HG02623 (cell line): ENCODE measurements at regions not wholly inside any gene's neighbourhood (a gene's known extent, or its start where the extent isn't known, plus 50 kb on each side); places are given as distances from the start of the nearest gene placed in this dataset.

ENCODE experiments used
- ATAC-seq: cut with Tn5 transposase; IDR thresholded peaks from one replicate; pipeline ENCODE4 v1.9.1; 2021; ENCODE audit warnings: moderate library complexity; ENCODE audit not compliant: unreplicated experiment

DNA sequence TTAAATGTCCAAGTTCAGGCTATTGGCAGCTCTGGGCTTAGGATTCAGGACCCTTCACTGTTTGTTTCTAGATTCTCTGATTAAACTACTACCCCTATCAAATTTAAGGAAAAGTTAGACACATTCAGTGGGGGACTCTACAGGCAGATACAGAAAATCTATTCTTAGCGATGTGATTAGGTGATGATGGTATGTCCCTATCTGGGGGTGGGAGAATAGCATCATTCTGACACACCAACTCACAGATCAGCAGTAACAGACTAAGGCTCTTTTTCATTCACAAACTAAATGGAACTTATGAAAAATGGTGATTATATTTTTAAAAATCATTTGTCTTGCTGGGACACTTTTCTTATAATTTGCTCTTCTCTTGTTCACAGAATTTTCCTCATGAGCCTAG is 232.9 kb upstream of the CDH2 start:
- no peak for ATAC-seq

DNA sequence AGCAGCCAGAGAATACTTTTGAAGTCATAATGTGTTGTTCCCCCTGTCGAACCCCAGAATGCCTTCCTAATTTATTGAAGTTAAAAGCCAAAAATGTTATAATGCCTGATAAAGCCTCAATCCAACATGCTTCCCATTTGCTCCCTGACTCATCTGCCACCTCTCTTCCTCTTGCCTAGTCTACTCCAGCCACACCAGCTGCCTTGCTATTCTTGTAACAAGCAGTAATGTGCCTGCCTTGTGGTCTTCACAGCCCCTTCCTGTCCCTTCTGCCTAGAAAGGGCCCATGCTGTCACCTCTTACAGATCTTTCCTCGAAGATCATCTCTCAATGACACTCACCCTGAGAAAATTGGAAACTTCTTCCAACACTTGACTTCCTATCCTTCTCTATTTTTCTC is 231.6 kb upstream of the CDH2 start:
- no peak for ATAC-seq

DNA sequence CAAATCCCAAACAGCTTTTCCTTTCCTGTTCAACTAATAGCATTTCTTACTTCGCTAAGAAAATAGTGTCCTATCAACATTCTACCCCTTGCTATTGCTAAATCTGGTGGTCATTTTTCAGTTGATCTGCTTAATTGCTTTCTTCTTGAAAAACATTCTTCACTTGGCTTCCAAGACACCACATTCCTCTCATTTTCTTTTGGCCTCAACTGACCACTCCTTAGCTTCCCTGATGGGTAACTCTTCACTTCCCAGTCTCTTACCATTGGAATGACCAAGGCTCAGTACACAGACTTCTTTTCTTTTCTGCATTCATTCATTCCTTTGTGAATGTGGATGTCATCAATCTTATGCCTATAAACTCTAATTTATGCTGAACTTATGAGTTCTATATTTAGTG is 230.8 kb upstream of the CDH2 start:
- ATAC-seq: no peak

DNA sequence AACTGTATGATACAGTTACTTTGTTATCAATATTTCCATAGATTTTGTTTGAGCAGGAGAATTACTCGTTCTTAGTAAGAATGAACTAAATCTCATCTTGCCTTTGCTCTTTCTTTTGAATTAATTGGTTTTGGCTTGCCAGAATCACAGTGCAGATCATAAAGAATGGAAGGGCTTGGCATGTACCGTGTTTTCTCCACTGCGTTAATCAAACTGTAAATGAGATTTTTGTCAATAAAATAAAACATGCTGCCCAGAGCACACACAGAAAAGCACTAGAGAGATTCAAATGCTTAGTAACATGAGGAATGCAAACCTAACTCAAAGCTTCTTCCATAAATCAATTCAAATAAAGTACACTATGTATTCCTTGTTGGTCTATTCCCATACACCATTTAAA is 229.6 kb upstream of the CDH2 start:
- ATAC-seq: no peak

GRCh38 chr18:28404694-28405093 is 227.8 kb upstream of the CDH2 start:
- no peak for ATAC-seq

- no peak for ATAC-seq
Observed at GRCh38 chr18:28399781-28400362, 222.9 kb upstream of the CDH2 start.

DNA sequence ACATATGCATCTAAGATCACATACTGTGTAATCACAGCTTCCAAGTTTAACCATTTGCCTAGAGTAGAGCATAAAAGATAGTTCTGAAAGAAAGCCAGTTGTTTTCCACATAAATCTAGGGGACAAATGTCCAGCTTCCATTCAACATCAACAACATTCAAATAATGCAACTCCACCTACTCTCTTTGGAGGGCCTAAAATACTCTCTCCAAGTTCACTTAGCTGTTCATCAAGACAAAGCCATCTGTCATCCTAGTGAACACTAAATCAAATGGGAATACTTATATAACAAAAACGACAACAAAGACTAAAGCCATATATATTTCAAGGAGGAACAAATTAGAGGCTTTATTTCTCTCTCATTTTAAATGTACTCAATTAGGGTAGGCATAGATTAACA is 221.5 kb upstream of the CDH2 start:
- no peak for ATAC-seq

GRCh38 chr18:28390022-28390421 is 213.1 kb upstream of the CDH2 start:
- ATAC-seq: no peak

GRCh38 chr18:28382215-28382879 is 205.4 kb upstream of the CDH2 start:
- peak; percentile 40 for ATAC-seq

DNA sequence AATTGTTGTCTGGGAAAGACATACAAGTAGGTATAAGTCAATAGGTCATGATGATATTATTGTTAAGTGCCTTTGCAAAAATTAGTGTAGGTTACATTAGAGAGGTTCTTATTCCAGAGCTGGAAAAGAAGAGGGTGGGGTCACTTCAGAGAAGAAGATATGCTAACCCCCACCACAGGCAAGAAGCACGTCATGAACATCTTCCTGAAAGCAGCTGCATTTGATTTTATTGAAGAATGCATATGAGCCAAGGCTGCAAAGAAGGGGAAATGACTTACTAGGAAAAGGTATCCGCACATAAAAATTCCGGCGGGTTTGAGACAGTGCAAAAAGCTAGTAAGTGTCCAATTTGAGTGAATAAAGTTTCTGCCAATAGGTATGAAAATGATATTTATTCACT is 195.3 kb upstream of the CDH2 start:
- ATAC-seq: no peak

- ATAC-seq: no peak
Observed at GRCh38 chr18:28366676-28367075, 189.7 kb upstream of the CDH2 start.

DNA sequence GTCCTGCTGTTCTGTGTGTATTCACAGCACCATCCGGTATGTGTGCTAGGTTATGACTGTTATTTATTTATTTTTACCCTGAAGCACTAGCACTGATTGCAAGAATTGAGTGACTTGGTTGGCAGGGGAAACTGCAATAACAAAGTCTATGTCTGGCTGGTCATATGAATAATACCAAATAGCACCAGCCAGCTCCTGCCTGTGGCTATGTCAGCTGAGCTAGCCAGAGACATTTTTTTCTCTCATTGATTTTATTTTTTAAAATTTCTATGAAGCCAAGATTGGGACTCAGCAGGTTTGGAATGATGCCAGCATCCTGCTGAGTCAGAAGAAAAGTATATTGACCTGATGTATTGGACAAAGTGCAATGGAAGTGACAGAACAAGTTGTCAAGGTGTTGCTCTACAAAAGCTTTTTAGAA is 188.5 kb upstream of the CDH2 start:
- no peak for ATAC-seq

DNA sequence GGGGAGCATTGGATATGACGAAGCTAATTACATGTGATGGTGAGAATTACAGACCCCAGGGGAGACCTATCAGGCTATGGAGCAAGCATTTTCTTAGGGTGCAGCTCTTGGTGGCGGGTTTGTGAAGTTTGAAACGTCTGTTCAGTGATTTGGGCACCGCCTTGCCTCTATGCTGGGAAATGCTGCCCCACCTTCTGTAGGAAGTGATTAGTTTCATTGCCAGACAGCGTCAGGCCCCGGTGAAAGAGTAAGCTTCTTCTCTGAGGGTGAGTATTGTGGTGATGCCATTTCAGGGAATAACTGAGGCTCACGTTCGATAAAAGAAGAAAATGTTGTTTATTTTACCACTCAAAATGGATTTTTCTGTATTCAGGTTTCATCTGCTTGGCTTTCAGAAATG is 186.2 kb upstream of the CDH2 start:
- ATAC-seq: no peak

GRCh38 chr18:28359176-28359575 is 182.2 kb upstream of the CDH2 start:
- ATAC-seq: no peak

- ATAC-seq: no peak
Observed at GRCh38 chr18:28357766-28358401, 181.0 kb upstream of the CDH2 start.

GRCh38 chr18:28350821-28351220 is 173.9 kb upstream of the CDH2 start:
- ATAC-seq: no peak

DNA sequence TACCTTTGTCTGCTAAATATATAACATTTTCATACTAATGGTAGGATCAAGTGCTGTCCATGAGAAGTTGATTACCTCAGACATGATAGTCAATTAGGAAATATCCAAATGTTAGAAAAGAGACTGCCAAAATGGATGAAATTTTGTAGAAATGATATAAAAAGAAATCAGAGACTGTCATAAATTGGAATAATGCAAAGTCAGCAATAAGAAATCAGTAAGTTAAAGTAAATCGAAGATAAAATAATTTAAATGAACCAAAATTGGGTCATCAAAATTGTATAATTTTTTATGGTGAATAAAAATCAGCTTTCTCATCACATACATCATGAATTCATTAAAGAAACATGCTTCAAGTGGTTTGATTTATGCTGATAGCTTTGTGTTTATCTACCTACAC is 165.3 kb upstream of the CDH2 start:
- no peak for ATAC-seq

DNA sequence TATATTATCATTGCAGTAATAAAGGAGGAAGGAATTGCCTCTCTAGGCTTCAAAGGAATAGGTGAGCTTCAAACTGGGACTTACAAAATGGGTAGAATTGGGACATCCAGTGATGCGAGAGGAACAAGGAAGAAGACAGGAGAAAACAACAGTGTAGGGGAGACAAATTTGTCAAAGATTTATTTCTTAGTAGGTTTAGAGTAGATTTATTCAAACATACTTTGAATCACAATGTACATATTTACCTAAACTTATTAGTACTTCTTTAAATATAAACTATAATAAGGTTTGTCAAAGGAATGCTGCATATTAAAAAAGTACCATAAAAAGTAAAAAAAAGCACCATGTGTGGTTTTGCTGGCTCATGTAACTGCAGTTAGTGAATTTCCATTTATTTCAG is 161.4 kb upstream of the CDH2 start:
- no peak for ATAC-seq

DNA sequence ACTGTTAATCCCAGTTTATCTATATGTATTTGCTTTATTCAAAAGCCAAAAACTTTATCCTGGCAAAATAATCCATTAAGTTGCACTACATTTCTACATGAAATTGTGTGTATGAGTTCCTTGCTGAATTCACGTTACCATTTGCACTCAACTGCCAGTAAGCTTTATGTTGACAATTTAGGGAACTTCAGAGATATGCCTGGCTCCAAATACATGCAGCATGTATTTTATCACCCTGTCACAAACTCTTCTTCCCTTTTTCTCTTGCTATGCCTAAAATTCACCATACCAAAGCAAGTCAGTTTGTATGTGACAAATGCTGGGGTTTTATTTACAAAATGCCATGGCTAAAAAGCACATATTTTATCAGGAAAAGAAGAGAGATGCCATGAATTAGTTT is 157.6 kb upstream of the CDH2 start:
- ATAC-seq: no peak

DNA sequence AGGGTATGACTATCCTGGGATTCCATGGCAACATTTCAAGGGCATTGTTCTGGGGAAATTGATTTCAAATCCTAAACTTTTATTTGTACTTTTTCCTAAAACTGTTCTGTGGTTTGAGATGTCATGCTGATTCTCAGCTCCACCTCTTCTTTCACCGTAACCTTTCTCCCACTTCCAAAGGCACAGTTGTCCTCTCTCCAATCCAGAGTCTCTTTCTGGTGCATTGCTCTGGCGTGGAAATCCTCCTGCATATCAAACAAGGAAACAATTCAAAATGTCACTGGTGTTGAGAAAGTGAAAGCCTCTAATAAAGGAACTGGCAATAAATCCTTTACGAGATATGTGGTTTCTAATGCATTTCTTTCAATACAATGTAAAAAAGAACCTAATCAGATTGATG is 155.1 kb upstream of the CDH2 start:
- no peak for ATAC-seq

DNA sequence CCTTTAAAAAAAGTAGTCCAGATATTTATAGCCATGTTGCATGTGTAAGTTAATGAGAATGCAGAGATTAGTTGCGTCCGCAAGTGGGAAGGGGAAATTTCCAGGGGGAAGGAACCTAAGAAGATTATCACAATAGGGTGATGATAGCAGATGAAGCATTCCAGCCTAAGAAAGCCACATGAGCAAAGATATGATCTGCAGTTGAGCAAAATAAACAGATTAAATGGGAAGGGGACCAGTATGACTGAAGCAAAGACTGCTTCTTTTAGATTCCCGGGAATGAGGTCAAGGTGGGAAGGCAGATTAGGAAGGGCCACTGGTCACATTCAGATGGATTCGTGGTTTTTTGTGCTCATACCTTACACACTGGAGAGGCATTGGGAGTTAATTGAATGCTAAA is 154.6 kb upstream of the CDH2 start:
- ATAC-seq: no peak

DNA sequence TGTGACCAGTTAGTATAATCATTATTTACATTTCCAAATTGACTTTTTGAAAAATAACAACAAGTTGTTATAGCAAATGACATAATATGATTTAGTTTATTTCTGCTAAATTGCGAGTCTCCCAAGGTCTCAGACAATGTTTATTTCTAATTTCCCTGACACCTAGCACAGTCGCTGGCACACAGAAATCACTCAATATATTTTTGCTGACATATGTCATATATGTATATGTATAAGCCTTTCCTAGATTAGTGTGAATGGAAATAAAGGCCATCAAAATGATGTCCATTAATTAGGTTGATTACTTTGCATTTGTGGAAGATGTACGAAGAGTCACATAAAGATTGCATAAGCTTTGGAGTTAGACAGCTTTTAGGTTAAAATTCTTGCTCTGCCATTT is 136.7 kb upstream of the CDH2 start:
- ATAC-seq: no peak

DNA sequence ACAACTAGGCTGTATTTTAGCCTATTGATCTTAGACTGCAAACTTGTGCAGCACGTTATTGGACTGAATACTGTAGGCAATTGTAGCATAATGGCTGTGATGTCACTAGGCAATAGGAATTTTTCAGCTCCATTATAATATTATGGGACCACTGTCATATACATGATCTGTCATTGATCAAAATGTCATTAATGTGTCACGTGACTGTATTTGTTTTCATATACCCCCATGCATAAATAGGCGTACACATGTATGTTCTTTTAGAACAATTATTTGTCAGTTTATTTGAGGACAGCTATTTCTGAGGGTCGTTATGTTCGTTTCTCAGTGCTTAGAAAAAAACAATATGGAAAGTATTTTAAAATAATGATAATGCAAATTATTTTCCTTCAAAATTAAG is 111.9 kb upstream of the CDH2 start:
- ATAC-seq: no peak
